HepG2 (cell line): ENCODE measurements at regions not wholly inside any gene's neighbourhood (a gene's known extent, or its start where the extent isn't known, plus 50 kb on each side); places are given as distances from the start of the nearest gene placed in this dataset.

Source experiments
- ATAC-seq: fragments of 200-7000 bp; cut with Tn5 transposase; 3 replicates; pipeline ENCODE4 v1.9.1; 2020; ENCODE audit warnings: mild to moderate bottlenecking, moderate library complexity
- BruUV-seq: library from RNA; stranded (reverse); fragments of 400-500 nt; replicated peaks from 2 replicates; lab custom pipeline; 2021; lab: Mats Ljungman, UMichigan
- CTCF ChIA-PET: fragments of 300-600 bp; formaldehyde crosslinking; extraction: SDS; loops from one replicate; lab custom pipeline; 2021; ENCODE audit warnings: low total read pairs, inconsistent platforms, low intra/inter-chr PET ratio; lab: Yijun Ruan, JAX
- POLR2A ChIA-PET: fragments of 350-600 bp; sonication (Branson Sonifier 250); formaldehyde crosslinking; loops from one replicate; lab custom pipeline; 2020; ENCODE audit warnings: antibody characterized with exemption, inconsistent platforms; lab: Yijun Ruan, JAX
- DNase-seq: peaks from one replicate; pipeline ENCODE4 v3.0.0-alpha.2; 2015; ENCODE audit warnings: low spot score
- FAIRE-seq: peaks from 3 replicates; lab custom pipeline; 2011; peaks lifted over from hg19 to GRCh38; lab: Jason Lieb, UNC
- H2AFZ ChIP-seq: one replicate; pipeline ENCODE4 v1.6.1; 2011; ENCODE audit warnings: low read length, inconsistent platforms
- H3K27ac ChIP-seq: fragments of 300-600 bp; 3 replicates; pipeline ENCODE4 v1.8.0; 2011; ENCODE audit warnings: mixed run types, mild to moderate bottlenecking, mixed read lengths, low read length, inconsistent platforms; ENCODE audit not compliant: insufficient read depth; ENCODE audit errors: extremely low read length
- H3K27me3 ChIP-seq, 2 experiments: fragments of 200-600 bp in 1 of 2; 2 replicates in 1 of 2; 3 replicates in 1 of 2; pipeline versions ENCODE4 v1.6.0 to v1.8.0; 2011; ENCODE audit warnings: low read length in 2 of 2, mild to moderate bottlenecking in 2 of 2, moderate library complexity in 2 of 2, inconsistent platforms in 1 of 2; ENCODE audit not compliant: insufficient read depth in 2 of 2, control insufficient read depth in 1 of 2
- H3K36me3 ChIP-seq, 2 experiments: fragments of 200-600 bp in 1 of 2; replicated peaks in 1 of 2; 2 replicates in 1 of 2; 3 replicates in 1 of 2; pipeline versions ENCODE4 v1.5.1 to v1.8.0; 2011; ENCODE audit warnings: low read length in 2 of 2, inconsistent platforms in 1 of 2; ENCODE audit not compliant: insufficient read depth in 2 of 2, control insufficient read depth in 1 of 2
- H3K4me1 ChIP-seq: 2 replicates; pipeline ENCODE4 v1.5.1; 2012; ENCODE audit warnings: low read length, inconsistent platforms; ENCODE audit not compliant: insufficient read depth
- H3K4me2 ChIP-seq: 2 replicates; pipeline ENCODE4 v1.6.0; 2011; ENCODE audit warnings: low read depth, low read length, inconsistent platforms
- H3K4me3 ChIP-seq, 3 experiments: fragments of 200-600 bp in 1 of 3; sonication (generic), shearing (Covaris generic) in 1 of 3; replicated peaks in 1 of 3; 2 replicates each; pipeline ENCODE4 v1.5.1; 2011 to 2016; ENCODE audit warnings: low read length in 3 of 3, inconsistent platforms in 2 of 3, low read depth in 2 of 3, mild to moderate bottlenecking in 2 of 3, control low read depth in 1 of 3, mixed read lengths in 1 of 3; ENCODE audit not compliant: insufficient read depth in 1 of 3
- H3K79me2 ChIP-seq: one replicate; pipeline ENCODE4 v1.6.1; 2011; ENCODE audit warnings: low read length, inconsistent platforms; ENCODE audit not compliant: insufficient read depth
- H3K9ac ChIP-seq: 2 replicates; pipeline ENCODE4 v1.6.0; 2011; ENCODE audit warnings: mild to moderate bottlenecking, low read depth, low read length, inconsistent platforms; ENCODE audit not compliant: insufficient read depth
- H3K9me3 ChIP-seq: 2 replicates; pipeline ENCODE4 v1.5.1; 2012; ENCODE audit warnings: mild to moderate bottlenecking, low read length
- H4K20me1 ChIP-seq: 2 replicates; pipeline ENCODE4 v1.6.0; 2011; ENCODE audit warnings: inconsistent platforms, mild to moderate bottlenecking, low read length, moderate library complexity; ENCODE audit not compliant: insufficient read depth
- CEBPB ChIP-seq: IDR thresholded peaks from 2 replicates; pipeline ENCODE4 v1.6.1; 2011; ENCODE audit warnings: low read depth, low read length, improper control_type of control experiment, borderline replicate concordance
- CEBPG ChIP-seq: IDR thresholded peaks from 2 replicates; pipeline ENCODE4 v1.6.1; 2016
- GABPB1 ChIP-seq: IDR thresholded peaks from 2 replicates; pipeline ENCODE4 v1.6.1; 2016; ENCODE audit warnings: mild to moderate bottlenecking, missing genetic modification reagents, moderate library complexity, missing compliant biosample characterization
- RFXANK ChIP-seq: IDR thresholded peaks from 2 replicates; pipeline ENCODE4 v1.6.1; 2016
- RFXAP ChIP-seq: sonication (generic); formaldehyde crosslinking; IDR thresholded peaks from 2 replicates; pipeline ENCODE4 v1.4.0; 2020; ENCODE audit warnings: missing genetic modification reagents, borderline replicate concordance
- ZBTB38 ChIP-seq: sonication (generic); formaldehyde crosslinking; IDR thresholded peaks from 2 replicates; pipeline ENCODE4 v1.5.1; 2020; ENCODE audit warnings: mild to moderate bottlenecking, missing genetic modification reagents
- ZNF101 ChIP-seq: sonication (generic); formaldehyde crosslinking; IDR thresholded peaks from 2 replicates; pipeline ENCODE4 v1.4.0; 2020; ENCODE audit warnings: mild to moderate bottlenecking, low read depth, missing genetic modification reagents, borderline replicate concordance
- ZNF136 ChIP-seq: sonication (generic); formaldehyde crosslinking; IDR thresholded peaks from 2 replicates; pipeline ENCODE4 v1.8.1; 2022; ENCODE audit warnings: low read depth, mild to moderate bottlenecking, moderate library complexity, missing genetic modification reagents
- ZNF761 ChIP-seq: sonication (generic); formaldehyde crosslinking; conservative IDR thresholded peaks from 2 replicates; pipeline ENCODE4 v1.4.0; 2020; ENCODE audit warnings: mild to moderate bottlenecking, missing genetic modification reagents
- ZNF782 ChIP-seq: sonication (generic); formaldehyde crosslinking; IDR thresholded peaks from 2 replicates; pipeline ENCODE4 v1.4.0; 2020; ENCODE audit warnings: missing genetic modification reagents, mild to moderate bottlenecking, borderline replicate concordance
- WGBS: methylation state at CpG from one replicate; pipeline ENCODE4 v1.1.6; 2017; ENCODE audit warnings: low lambda C conversion rate; 5-methylcytosine and 5-hydroxymethylcytosine counted together
- in situ Hi-C: cut with HindIII; loops from 2 replicates; pipeline ENCODE4 v1.10.0; 2017; ENCODE audit warnings: low pct_unique_long_range_greater_than_20kb; ENCODE audit not compliant: extremely low pct_ligation_motif_present
- intact Hi-C: fragments of 100-400 bp; cut with micrococcal nuclease; formaldehyde crosslinking; loops from one replicate; pipeline ENCODE4 v1.10.0; 2022; ENCODE audit not compliant: unreplicated experiment
- TF ChIP-seq, protein P1 (sequence below): sonication (generic); formaldehyde crosslinking; IDR thresholded peaks from 2 replicates; pipeline ENCODE4 v1.8.1; 2023; ENCODE audit warnings: mild to moderate bottlenecking, moderate library complexity, missing genetic modification reagents
- TF ChIP-seq, protein P2 (sequence below): sonication (generic); formaldehyde crosslinking; IDR thresholded peaks from 2 replicates; pipeline ENCODE4 v1.5.0; 2020; ENCODE audit warnings: missing genetic modification reagents
- TF ChIP-seq, protein P3 (sequence below): IDR thresholded peaks from 2 replicates; pipeline ENCODE4 v1.6.1; 2016

DNA sequence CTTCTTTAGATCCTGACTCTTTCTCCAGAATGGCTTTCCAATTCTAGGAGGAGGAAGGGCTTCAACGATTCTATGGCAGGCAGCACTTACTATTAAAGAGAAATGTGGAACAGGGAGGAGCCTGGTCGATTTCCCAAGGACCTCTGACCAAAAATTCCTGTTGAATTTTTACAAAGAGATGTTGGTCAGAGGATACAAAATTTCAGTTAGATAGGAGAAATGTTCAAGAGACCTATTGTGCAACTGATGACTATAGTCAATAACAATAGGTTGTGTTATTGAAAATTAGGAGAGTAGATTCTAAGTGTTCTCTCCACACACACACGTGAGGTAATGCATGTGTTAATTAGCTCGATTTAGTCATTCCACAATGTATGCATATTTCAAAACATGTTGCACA is 130.1 kb upstream of the TNFAIP3 start:
- Histone ChIP-seq H3K27me3 (no peaks in the 10 kb centered on the region), H3K4me2 (no peak overlapping the region), H3K36me3 (no peaks in the 10 kb centered on the region), H3K4me3 (no peak overlapping the region), H4K20me1 (no peaks in the 10 kb centered on the region), H3K9ac (no peak overlapping the region), H3K27ac (no peak overlapping the region), H2AFZ (peak overlapping the region; percentile 11), H3K4me1 (peaks cover 87% of the 10 kb centered on the region), H3K9me3 (no peaks in the 10 kb centered on the region), H3K79me2 (no peaks in the 10 kb centered on the region)
- ChIA-PET CTCF (no interaction called here), POLR2A (no interaction called here)
- DNase-seq (no peak), ATAC-seq (no peak), FAIRE-seq (no peak)
- in situ Hi-C loops (no loop called here), intact Hi-C loops (no loop called here)
- TF ChIP-seq GABPB1 (CRISPR knock-in tag) (no peak), ZNF761 (CRISPR knock-in tag) (no peak), ZNF101 (CRISPR knock-in tag) (no peak), RFXAP (CRISPR knock-in tag) (no peak), CEBPG (CRISPR knock-in tag) (peak; percentile 48; the same call in 1 of the 2 replicates), ZNF782 (CRISPR knock-in tag) (no peak), ZNF136 (CRISPR knock-in tag) (no peak), CEBPB (peak; percentile 57; the same call in 1 of the 2 replicates), RFXANK (CRISPR knock-in tag) (no peak), ZBTB38 (0 out of 2 replicates have a peak, but pooled peaks have one; percentile 0)
- TF ChIP-seq, protein P1, sequence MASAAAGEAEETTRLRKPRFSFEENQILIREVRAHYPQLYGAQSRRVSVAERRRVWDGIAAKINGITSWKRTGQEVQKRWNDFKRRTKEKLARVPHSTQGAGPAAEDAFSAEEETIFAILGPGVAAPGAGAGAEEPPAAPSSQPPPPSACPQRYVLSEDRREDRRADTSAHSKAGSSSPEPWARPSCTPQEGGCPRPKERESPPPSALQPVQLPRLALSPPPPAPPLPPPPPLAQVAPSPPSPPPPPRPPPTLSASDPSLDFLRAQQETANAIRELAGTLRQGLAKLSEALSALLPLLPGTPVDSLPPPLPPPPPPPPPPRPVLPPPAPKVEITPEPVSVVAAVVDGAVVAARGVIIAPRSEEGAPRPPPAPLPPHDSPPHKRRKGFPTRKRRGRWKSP = no peak
- TF ChIP-seq, protein P2, sequence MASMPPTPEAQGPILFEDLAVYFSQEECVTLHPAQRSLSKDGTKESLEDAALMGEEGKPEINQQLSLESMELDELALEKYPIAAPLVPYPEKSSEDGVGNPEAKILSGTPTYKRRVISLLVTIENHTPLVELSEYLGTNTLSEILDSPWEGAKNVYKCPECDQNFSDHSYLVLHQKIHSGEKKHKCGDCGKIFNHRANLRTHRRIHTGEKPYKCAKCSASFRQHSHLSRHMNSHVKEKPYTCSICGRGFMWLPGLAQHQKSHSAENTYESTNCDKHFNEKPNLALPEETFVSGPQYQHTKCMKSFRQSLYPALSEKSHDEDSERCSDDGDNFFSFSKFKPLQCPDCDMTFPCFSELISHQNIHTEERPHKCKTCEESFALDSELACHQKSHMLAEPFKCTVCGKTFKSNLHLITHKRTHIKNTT = no peak
- TF ChIP-seq, protein P3, sequence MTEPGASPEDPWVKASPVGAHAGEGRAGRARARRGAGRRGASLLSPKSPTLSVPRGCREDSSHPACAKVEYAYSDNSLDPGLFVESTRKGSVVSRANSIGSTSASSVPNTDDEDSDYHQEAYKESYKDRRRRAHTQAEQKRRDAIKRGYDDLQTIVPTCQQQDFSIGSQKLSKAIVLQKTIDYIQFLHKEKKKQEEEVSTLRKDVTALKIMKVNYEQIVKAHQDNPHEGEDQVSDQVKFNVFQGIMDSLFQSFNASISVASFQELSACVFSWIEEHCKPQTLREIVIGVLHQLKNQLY = no peak
- BruUV-seq = no TSS peak
- WGBS = 76% methylated on average over 4 of the region's 4 CpGs
